Parathyroid adenoma (tissue), 2 donors: ENCODE measurements at regions not wholly inside any gene's neighbourhood (a gene's known extent, or its start where the extent isn't known, plus 50 kb on each side); places are given as distances from the start of the nearest gene placed in this dataset.

ENCODE experiments used
- H2AFZ ChIP-seq: fragments of 300-600 bp; sonication (generic); one replicate; pipeline ENCODE4 v1.7.0; 2017; ENCODE audit warnings: antibody characterized with exemption, mild to moderate bottlenecking
- H3K27ac ChIP-seq: fragments of 300-600 bp; sonication (generic); one replicate; pipeline ENCODE4 v1.7.0; 2017
- H3K27me3 ChIP-seq: fragments of 300-600 bp; sonication (generic); one replicate; pipeline ENCODE4 v1.7.0; 2017; ENCODE audit warnings: low read length; ENCODE audit not compliant: control insufficient read depth, insufficient read depth
- H3K36me3 ChIP-seq: fragments of 300-600 bp; sonication (generic); one replicate; pipeline ENCODE4 v1.7.0; 2017; ENCODE audit warnings: low read length; ENCODE audit not compliant: control insufficient read depth, insufficient read depth
- H3K4me1 ChIP-seq: fragments of 300-600 bp; sonication (generic); one replicate; pipeline ENCODE4 v1.7.0; 2017; ENCODE audit warnings: control low read depth
- H3K4me2 ChIP-seq: fragments of 300-600 bp; sonication (generic); one replicate; pipeline ENCODE4 v1.7.0; 2017; ENCODE audit warnings: low read length
- H3K4me3 ChIP-seq: fragments of 300-600 bp; sonication (generic); one replicate; pipeline ENCODE4 v1.7.0; 2017; ENCODE audit warnings: low read depth, low read length
- H3K79me2 ChIP-seq: fragments of 300-600 bp; sonication (generic); one replicate; pipeline ENCODE4 v1.7.0; 2017; ENCODE audit warnings: control low read depth
- H3K9ac ChIP-seq: fragments of 300-600 bp; sonication (generic); one replicate; pipeline ENCODE4 v1.7.0; 2017; ENCODE audit warnings: mild to moderate bottlenecking
- H3K9me3 ChIP-seq: fragments of 300-600 bp; sonication (generic); one replicate; pipeline ENCODE4 v1.7.0; 2017; ENCODE audit warnings: low read length; ENCODE audit not compliant: control insufficient read depth
- CTCF ChIP-seq: fragments of 300-600 bp; sonication (generic); IDR thresholded peaks from one replicate; pipeline ENCODE4 v1.7.0; 2017; ENCODE audit warnings: antibody characterized with exemption, mild to moderate bottlenecking
- donor health status: primary hyperparathyroidism.

DNA sequence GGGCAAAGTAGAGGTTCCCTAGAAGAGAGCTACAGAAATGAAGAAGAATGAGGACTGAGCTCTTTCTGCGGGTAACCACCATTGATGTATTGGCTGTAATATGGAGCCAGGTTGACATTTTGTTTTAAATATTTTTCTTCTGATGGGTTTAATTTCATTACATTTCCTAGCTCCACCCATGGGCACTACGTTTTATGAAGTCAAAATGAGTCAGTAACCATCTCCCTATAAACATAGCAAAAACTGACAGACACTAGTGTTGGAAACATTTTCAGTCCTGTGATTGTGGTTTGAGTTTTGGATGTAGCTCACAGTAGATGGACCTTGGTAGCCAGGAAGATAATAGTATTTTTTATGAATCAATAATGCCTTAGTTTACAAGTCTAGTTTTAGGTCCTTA, 470.4 kb upstream of the B3GALT2 start:
- TF ChIP-seq CTCF, result no peak
- no peak overlapping the region for H3K27ac ChIP-seq

DNA sequence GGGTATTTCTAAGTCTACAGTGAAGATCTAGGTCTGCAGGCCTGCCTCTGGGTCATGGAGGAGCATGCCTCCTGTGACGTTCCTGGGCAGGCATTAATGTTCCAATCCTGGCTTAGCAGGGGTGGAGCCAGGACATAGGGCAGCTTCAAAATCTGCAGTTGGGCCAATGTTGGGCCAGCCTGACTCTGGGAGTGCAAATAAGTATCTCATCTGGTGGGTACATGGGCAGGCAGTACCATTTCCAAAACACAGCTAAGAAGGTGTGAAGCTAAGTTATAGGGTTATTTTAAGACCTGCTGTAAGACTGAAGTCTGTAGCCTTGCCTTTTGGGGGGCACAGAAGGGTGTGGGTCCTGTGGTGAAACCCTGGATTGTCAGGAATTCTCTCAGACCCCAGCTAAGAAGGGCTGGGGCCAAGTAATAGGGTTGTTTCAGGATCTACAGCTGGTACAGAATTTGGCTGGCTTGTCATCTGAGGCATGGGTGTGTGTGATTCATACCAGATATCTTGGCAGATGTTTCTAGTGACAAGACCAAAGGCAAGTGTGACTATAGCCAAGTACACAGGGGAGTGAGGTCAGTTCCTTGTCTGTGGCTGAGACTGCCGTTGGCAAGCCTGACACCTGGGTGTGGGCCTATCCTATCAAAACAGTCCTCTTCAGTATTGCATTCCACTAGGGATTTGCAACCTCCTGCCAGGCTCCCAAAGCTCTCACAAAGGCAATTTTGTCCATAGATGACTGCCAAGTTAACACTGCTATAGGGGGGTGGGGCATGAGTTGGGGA, 468.7 kb upstream of the B3GALT2 start:
- Histone ChIP-seq H3K9ac (no peak overlapping the region), H2AFZ (no peak overlapping the region), H3K4me2 (no peak overlapping the region), H3K9me3 (no peaks in the 10 kb centered on the region), H3K27ac (no peak overlapping the region), H3K4me1 (no peaks in the 10 kb centered on the region), H3K36me3 (no peaks in the 10 kb centered on the region), H3K79me2 (no peaks in the 10 kb centered on the region), H3K27me3 (no peaks in the 10 kb centered on the region), H3K4me3 (no peak overlapping the region)
- no peak for TF ChIP-seq CTCF

More for the DNA sequence above, 470.4 kb upstream of the B3GALT2 start:
- no peak overlapping the region for H3K9ac ChIP-seq
- H3K4me2 ChIP-seq, result no peak overlapping the region
- H3K4me3 ChIP-seq, result no peak overlapping the region
- no peaks in the 10 kb centered on the region for H3K79me2 ChIP-seq
- H3K4me1 ChIP-seq, result no peaks in the 10 kb centered on the region
- no peaks in the 10 kb centered on the region for H3K9me3 ChIP-seq
- no peaks in the 10 kb centered on the region for H3K36me3 ChIP-seq
- H3K27me3 ChIP-seq, result no peaks in the 10 kb centered on the region
- no peak overlapping the region for H2AFZ ChIP-seq

DNA sequence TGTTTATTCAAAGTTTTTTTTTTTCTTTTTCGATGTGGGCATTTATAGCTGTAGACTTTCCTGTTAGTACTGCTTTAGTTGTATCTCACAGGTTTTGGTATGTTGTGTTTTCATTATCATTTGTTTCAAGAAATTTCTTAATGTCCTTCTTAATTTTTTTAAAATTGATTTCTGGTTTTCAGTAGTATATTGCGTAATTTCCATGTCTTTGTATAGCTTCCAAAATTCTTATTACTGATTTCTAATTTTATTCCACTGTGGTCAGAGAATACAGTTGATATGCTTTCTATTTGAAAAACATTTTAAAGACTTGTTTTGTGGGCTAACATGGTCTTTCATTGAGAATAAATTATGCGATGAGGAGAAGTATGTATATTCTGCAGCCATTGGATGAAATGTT, 463.2 kb upstream of the B3GALT2 start:
- Histone ChIP-seq H2AFZ (no peak overlapping the region), H3K36me3 (no peaks in the 10 kb centered on the region), H3K4me3 (no peak overlapping the region), H3K27me3 (no peaks in the 10 kb centered on the region), H3K9me3 (peaks cover 3% of the 10 kb centered on the region), H3K4me2 (no peak overlapping the region), H3K4me1 (no peaks in the 10 kb centered on the region), H3K79me2 (no peaks in the 10 kb centered on the region), H3K9ac (no peak overlapping the region), H3K27ac (no peak overlapping the region)
- TF ChIP-seq CTCF, result no peak

- Histone ChIP-seq H3K79me2 (no peaks in the 10 kb centered on the region), H3K36me3 (no peaks in the 10 kb centered on the region), H3K4me2 (no peak overlapping the region), H3K27me3 (no peaks in the 10 kb centered on the region), H3K4me3 (no peak overlapping the region), H3K27ac (no peak overlapping the region), H3K9ac (no peak overlapping the region), H3K4me1 (no peaks in the 10 kb centered on the region), H3K9me3 (no peaks in the 10 kb centered on the region), H2AFZ (no peak overlapping the region)
- TF ChIP-seq CTCF, result no peak
These were observed 448.5 kb upstream of the B3GALT2 start for GRCh38 chr1:193634876-193635275.

GRCh38 chr1:193634470-193634869, 448.1 kb upstream of the B3GALT2 start:
- Histone ChIP-seq H2AFZ (no peak overlapping the region), H3K9ac (no peak overlapping the region), H3K4me2 (no peak overlapping the region), H3K79me2 (no peaks in the 10 kb centered on the region), H3K36me3 (no peaks in the 10 kb centered on the region), H3K4me1 (no peaks in the 10 kb centered on the region), H3K27me3 (no peaks in the 10 kb centered on the region), H3K4me3 (no peak overlapping the region), H3K9me3 (no peaks in the 10 kb centered on the region), H3K27ac (no peak overlapping the region)
- TF ChIP-seq CTCF, result no peak
